D721Med (cell line): ENCODE measurements at regions not wholly inside any gene's neighbourhood (a gene's known extent, or its start where the extent isn't known, plus 50 kb on each side); places are given as distances from the start of the nearest gene placed in this dataset.

Experiments
- DNase-seq: peaks from one replicate; pipeline ENCODE4 v3.0.0; 2011; ENCODE audit warnings: low spot score; ENCODE audit not compliant: insufficient read length
- FAIRE-seq: peaks from 2 replicates; lab custom pipeline; 2011; peaks lifted over from hg19 to GRCh38; lab: Jason Lieb, UNC
- TF ChIP-seq, protein P1 (sequence below): IDR thresholded peaks from 2 replicates; pipeline ENCODE4 v1.5.1; 2012; ENCODE audit warnings: mild to moderate bottlenecking, control low read depth; ENCODE audit not compliant: insufficient read depth; ENCODE audit errors: missing control alignments

GRCh38 chr2:239776436-239777005, 248.6 kb downstream of the NDUFA10 start:
- FAIRE-seq (no peak), DNase-seq (no peak)
- TF ChIP-seq, protein P1, sequence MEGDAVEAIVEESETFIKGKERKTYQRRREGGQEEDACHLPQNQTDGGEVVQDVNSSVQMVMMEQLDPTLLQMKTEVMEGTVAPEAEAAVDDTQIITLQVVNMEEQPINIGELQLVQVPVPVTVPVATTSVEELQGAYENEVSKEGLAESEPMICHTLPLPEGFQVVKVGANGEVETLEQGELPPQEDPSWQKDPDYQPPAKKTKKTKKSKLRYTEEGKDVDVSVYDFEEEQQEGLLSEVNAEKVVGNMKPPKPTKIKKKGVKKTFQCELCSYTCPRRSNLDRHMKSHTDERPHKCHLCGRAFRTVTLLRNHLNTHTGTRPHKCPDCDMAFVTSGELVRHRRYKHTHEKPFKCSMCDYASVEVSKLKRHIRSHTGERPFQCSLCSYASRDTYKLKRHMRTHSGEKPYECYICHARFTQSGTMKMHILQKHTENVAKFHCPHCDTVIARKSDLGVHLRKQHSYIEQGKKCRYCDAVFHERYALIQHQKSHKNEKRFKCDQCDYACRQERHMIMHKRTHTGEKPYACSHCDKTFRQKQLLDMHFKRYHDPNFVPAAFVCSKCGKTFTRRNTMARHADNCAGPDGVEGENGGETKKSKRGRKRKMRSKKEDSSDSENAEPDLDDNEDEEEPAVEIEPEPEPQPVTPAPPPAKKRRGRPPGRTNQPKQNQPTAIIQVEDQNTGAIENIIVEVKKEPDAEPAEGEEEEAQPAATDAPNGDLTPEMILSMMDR = no peak

GRCh38 chr2:239775623-239776435, 249.3 kb downstream of the NDUFA10 start:
- TF ChIP-seq, protein P1 = no peak
- DNase-seq (no peak), FAIRE-seq (no peak)

- no peak for FAIRE-seq
- DNase-seq = no peak
- TF ChIP-seq, protein P1 = no peak
These were observed 250.1 kb downstream of the NDUFA10 start for GRCh38 chr2:239774933-239775622.

DNA sequence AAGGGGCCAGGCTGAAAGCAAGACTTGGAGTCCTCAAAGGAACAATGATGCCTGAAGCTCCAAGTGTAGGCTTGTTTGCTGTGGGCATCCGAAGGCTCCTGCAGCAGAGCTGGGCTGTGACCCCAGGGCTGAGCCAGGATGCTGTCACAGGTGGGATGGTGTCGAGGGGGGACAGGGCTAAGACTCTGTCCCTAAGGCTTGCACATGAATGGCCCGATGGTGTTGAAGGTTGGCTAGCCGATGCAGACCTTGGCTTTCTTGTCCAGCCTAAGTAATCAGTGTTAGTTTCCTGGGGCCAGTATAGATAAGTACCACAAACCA, 251.0 kb downstream of the NDUFA10 start:
- TF ChIP-seq, protein P1 = no peak
- FAIRE-seq (no peak), DNase-seq (no peak)

GRCh38 chr2:239773228-239774141, 251.7 kb downstream of the NDUFA10 start:
- FAIRE-seq = no peak
- TF ChIP-seq, protein P1 = no peak
- no peak for DNase-seq

- TF ChIP-seq, protein P1 = no peak
- FAIRE-seq (no peak), DNase-seq (no peak)
These were observed 252.4 kb downstream of the NDUFA10 start for GRCh38 chr2:239772721-239773120.
